ENCODE measurements at regions not wholly inside any gene's neighbourhood (a gene's known extent, or its start where the extent isn't known, plus 50 kb on each side); places are given as distances from the start of the nearest gene placed in this dataset.

DNA sequence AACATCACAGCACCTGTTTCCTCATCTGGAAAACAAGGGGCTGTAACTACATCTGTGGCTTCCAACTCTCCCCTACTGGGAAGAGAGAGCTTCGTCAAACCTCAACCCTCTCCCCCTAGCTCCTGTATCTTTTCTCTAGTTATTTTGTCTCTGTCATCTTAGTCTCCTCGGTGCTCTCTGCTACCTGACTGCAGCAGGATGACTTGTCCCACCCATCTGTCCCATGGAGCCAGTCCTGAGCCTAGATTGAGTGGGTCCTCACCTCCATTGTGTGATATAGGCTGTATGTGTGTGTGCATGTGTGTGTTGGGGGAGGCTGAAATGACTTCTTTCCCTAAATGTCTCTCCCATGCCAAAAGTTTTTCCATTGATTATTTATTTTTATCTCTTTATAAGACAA lies 177.3 kb downstream of the EMP1 start:
- TF ChIP-seq, protein P1, sequence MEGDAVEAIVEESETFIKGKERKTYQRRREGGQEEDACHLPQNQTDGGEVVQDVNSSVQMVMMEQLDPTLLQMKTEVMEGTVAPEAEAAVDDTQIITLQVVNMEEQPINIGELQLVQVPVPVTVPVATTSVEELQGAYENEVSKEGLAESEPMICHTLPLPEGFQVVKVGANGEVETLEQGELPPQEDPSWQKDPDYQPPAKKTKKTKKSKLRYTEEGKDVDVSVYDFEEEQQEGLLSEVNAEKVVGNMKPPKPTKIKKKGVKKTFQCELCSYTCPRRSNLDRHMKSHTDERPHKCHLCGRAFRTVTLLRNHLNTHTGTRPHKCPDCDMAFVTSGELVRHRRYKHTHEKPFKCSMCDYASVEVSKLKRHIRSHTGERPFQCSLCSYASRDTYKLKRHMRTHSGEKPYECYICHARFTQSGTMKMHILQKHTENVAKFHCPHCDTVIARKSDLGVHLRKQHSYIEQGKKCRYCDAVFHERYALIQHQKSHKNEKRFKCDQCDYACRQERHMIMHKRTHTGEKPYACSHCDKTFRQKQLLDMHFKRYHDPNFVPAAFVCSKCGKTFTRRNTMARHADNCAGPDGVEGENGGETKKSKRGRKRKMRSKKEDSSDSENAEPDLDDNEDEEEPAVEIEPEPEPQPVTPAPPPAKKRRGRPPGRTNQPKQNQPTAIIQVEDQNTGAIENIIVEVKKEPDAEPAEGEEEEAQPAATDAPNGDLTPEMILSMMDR (IDR thresholded peaks at IDR 0.05; ENCODE audit: poor library complexity): no peak
- no peak for TF ChIP-seq EZH2 (IDR thresholded peaks at IDR 0.05; ENCODE audit: borderline replicate concordance)
- TF ChIP-seq EZH2phosphoT487 (IDR thresholded peaks at IDR 0.05; ENCODE audit: low read depth, severe bottlenecking, unreplicated experiment): no peak
